ENCODE measurements at regions not wholly inside any gene's neighbourhood (a gene's known extent, or its start where the extent isn't known, plus 50 kb on each side); places are given as distances from the start of the nearest gene placed in this dataset.

DNA sequence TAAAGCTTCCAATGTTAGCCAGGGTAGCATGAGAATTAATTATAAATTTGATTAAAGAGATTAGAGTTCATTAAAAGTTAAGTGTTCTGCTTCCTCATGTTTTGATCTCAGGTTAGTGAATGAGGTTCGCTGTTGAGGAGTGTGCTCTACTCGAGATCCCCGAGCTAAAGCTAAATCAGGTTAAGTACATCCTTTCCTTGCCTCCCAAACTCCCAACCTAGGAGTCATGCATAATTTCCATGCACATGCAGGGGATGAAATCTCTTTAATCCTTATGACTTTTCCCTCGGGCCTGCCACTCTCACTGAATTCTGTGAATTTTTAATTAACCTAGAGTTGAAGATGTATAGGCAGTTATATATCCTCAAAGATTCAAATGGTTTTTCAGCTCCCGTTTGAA is 156.1 kb upstream of the NCK2 start:
- H3K4me3 ChIP-seq (ENCODE audit: low read depth, low read length), result no peak overlapping the region
- TF ChIP-seq, protein P1, sequence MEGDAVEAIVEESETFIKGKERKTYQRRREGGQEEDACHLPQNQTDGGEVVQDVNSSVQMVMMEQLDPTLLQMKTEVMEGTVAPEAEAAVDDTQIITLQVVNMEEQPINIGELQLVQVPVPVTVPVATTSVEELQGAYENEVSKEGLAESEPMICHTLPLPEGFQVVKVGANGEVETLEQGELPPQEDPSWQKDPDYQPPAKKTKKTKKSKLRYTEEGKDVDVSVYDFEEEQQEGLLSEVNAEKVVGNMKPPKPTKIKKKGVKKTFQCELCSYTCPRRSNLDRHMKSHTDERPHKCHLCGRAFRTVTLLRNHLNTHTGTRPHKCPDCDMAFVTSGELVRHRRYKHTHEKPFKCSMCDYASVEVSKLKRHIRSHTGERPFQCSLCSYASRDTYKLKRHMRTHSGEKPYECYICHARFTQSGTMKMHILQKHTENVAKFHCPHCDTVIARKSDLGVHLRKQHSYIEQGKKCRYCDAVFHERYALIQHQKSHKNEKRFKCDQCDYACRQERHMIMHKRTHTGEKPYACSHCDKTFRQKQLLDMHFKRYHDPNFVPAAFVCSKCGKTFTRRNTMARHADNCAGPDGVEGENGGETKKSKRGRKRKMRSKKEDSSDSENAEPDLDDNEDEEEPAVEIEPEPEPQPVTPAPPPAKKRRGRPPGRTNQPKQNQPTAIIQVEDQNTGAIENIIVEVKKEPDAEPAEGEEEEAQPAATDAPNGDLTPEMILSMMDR (conservative IDR thresholded peaks at IDR 0.05; ENCODE audit: low read depth, low read length), result no peak
- DNase-seq (ENCODE audit: low read depth), result no peak

DNA sequence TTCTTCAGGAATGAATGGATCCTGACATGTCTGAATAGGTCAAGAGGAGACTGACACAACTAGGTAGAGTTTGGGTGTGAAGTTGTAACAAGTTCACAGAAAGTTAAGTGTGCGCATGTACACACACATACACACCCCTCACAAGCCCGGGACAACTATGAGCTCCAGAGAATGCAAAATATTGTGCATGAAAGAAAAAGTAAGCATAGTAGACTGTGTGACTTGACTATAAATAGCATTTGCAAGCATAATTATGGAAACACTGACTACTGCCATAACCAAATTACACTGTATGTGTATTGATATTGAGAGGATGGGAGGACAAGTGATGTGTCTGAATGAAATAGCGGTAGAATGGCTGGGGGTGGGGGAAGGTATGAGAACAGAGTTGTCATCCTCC is 157.1 kb upstream of the NCK2 start:
- no peak overlapping the region for H3K4me3 ChIP-seq (ENCODE audit: low read depth, low read length)
- TF ChIP-seq, protein P1 (conservative IDR thresholded peaks at IDR 0.05; ENCODE audit: low read depth, low read length), result no peak
- no peak for DNase-seq (ENCODE audit: low read depth)

DNA sequence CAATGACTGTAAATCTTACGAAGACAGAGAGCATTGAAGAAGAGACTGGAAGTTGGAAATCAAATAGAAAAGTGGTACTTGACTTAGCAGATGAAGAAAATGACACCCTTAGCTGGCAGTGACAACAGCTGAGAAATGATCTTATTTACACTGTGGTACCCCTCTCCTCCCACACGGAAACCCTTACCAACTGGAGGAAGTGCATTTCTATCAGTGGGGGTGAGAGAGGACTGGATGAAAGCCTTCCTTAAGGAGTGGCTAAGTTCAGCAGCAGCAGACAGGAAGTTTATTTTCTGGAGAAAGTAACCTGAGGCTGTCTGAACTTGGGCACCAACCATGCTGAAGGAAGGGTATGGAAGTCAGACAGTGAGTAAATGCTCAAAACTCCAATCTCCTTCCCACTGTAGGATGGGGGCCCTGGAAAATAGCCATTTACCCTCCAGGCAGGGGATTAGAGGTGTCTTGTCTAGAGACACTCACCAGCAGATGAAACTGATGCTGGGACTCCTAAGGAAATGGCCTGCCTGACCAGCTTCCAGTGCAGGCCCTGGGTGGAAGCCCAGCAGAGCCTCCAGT is 160.2 kb upstream of the NCK2 start:
- no peak overlapping the region for H3K4me3 ChIP-seq (ENCODE audit: low read depth, low read length)
- DNase-seq (ENCODE audit: low read depth), result no peak
- TF ChIP-seq, protein P1 (conservative IDR thresholded peaks at IDR 0.05; ENCODE audit: low read depth, low read length), result no peak

DNA sequence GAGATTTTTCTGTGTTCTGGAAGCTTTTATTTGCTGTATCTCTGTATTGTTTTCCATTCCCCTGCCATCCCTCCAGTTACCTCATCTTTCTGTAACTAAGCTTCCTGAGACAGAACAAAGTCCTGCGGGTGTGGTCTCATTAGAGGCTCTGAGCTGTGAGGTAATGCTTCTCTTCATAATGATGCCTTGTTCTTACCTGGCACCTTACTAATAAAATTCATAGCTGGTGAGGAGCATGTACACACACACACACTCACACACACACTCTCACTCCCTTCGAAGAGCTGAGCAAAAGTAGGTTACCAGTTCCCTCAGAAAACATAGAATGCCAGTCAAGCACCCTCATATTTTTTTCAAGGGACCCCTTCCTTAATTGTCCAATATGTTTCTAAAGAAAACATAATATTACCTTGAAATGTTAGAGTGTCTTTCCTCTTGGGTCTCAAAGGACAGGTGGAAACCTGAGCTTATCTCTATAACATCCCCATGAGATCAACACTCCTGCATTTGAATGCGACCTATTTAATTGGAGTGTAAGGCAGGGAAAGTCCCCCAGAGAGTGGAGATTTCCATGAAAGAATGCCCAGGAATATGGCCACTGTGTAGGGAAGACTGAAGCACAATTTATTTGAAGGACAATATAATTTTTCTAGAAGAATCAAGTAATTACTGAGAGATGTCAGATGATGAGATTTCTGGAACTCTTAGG is 161.6 kb upstream of the NCK2 start:
- no peak overlapping the region for H3K4me3 ChIP-seq (ENCODE audit: low read depth, low read length)
- DNase-seq (ENCODE audit: low read depth), result no peak
- TF ChIP-seq, protein P1 (conservative IDR thresholded peaks at IDR 0.05; ENCODE audit: low read depth, low read length), result no peak

DNA sequence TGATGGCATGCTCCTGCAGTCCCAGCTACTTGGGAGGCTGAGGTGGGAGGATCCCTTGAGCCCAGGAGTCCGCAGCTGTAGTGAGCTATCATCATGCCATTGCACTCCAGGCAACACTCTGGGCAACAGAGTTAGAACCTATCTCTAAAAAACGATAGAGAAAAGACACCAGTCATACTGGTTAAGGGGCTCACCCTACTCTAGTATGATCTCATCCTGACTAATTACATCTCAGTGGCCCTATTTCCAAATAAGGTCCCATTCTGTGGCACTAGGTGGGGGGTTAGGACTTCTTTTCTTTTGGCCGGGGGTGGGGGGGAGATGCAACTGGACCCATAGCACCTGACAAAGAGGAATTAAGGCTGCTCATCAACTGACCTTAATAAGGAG is 163.2 kb upstream of the NCK2 start:
- DNase-seq (ENCODE audit: low read depth), result no peak
- TF ChIP-seq, protein P1 (conservative IDR thresholded peaks at IDR 0.05; ENCODE audit: low read depth, low read length), result no peak
- H3K4me3 ChIP-seq (ENCODE audit: low read depth, low read length), result no peak overlapping the region

DNA sequence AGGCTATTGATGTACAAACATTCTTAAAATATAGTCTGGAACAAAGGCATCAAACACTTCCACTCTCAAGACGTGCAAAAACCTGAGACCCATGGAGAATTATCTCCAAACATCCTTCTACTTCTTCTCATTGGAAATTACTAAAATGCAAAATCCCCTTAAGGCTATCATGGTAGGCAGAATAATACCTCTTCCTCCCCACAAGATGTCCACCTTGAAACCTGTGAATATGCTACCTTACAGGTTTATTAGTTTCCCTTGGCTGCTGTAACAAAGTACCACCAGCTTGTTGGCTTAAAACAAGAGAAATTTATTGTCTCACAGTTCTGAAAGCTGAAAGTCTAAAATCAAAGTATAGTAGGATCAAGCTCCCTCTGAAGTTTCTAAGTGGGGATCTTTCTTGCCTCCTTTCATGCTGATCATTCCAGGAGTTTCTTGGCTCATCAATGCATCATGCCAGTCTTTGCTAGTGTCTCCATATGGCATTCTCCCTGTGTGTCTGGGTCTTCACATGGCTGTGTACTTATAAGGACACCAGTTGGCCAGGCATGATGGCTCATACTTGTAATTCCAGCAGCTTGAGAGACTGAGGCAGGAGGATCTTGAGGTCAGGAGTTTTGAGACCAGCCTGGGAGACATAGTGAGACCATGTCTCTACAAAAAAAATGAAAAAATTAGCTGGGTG is 163.7 kb upstream of the NCK2 start:
- DNase-seq (ENCODE audit: low read depth), result no peak
- no peak overlapping the region for H3K4me3 ChIP-seq (ENCODE audit: low read depth, low read length)
- TF ChIP-seq, protein P1 (conservative IDR thresholded peaks at IDR 0.05; ENCODE audit: low read depth, low read length), result no peak
